GM12801 (cell line): ENCODE measurements at regions not wholly inside any gene's neighbourhood (a gene's known extent, or its start where the extent isn't known, plus 50 kb on each side); places are given as distances from the start of the nearest gene placed in this dataset.

Experiments used
- TF ChIP-seq, protein P1 (sequence below): IDR thresholded peaks from one replicate; pipeline ENCODE4 v1.5.1; 2011; ENCODE audit warnings: control low read depth; ENCODE audit not compliant: insufficient read length; ENCODE audit errors: extremely low read depth

- TF ChIP-seq, protein P1, sequence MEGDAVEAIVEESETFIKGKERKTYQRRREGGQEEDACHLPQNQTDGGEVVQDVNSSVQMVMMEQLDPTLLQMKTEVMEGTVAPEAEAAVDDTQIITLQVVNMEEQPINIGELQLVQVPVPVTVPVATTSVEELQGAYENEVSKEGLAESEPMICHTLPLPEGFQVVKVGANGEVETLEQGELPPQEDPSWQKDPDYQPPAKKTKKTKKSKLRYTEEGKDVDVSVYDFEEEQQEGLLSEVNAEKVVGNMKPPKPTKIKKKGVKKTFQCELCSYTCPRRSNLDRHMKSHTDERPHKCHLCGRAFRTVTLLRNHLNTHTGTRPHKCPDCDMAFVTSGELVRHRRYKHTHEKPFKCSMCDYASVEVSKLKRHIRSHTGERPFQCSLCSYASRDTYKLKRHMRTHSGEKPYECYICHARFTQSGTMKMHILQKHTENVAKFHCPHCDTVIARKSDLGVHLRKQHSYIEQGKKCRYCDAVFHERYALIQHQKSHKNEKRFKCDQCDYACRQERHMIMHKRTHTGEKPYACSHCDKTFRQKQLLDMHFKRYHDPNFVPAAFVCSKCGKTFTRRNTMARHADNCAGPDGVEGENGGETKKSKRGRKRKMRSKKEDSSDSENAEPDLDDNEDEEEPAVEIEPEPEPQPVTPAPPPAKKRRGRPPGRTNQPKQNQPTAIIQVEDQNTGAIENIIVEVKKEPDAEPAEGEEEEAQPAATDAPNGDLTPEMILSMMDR = no peak
Observed at GRCh38 chr7:25963733-25964132, 188.3 kb upstream of the NFE2L3 start.

DNA sequence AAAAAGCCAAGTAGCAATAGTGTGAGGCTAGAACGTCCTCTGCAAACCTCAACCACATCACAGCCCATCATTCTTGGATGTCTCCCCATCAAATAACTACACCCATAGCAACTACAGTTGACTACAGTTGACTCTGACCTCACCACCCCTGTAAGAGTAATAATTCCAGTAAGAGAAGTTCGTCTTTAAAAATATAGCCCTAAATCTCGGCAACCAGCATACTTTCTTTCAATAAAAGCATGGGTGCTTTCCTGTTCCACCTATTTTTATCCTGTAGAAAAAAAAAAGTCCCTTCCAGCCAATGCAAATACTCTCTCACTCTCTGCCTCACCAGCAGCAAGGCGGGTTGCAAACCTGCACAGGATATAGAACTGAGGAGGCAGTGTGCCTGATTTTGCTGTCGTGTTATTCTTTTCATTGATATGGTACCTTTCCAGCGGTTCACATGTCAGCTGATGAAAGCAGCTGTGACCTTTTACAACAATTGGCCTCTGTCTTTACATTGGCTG, 187.5 kb upstream of the NFE2L3 start:
- TF ChIP-seq, protein P1 = no peak

- TF ChIP-seq, protein P1 = no peak
Observed at GRCh38 chr7:25965405-25966123, 186.4 kb upstream of the NFE2L3 start.

DNA sequence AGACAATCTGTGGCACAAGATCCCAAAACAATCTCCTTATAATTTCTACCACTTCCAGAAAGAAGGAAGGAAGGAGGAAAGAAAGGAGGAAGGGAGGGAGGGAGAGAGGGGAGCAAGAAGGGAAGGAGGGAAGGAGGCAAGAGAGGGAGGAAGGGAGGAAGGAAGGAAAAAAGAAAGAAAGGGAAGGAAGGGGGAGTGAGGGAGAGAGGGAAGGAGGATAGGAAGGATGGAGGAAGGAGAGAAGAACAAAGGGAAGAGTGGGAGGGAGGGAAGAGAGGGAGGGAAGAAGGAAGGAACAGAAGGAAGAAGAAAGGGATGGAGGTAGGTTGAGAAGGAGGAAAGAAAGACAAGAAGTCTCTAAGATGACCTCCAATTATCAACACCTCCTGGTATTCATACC, 185.5 kb upstream of the NFE2L3 start:
- TF ChIP-seq, protein P1 = no peak

GRCh38 chr7:25967278-25968204, 184.5 kb upstream of the NFE2L3 start:
- TF ChIP-seq, protein P1 = no peak

DNA sequence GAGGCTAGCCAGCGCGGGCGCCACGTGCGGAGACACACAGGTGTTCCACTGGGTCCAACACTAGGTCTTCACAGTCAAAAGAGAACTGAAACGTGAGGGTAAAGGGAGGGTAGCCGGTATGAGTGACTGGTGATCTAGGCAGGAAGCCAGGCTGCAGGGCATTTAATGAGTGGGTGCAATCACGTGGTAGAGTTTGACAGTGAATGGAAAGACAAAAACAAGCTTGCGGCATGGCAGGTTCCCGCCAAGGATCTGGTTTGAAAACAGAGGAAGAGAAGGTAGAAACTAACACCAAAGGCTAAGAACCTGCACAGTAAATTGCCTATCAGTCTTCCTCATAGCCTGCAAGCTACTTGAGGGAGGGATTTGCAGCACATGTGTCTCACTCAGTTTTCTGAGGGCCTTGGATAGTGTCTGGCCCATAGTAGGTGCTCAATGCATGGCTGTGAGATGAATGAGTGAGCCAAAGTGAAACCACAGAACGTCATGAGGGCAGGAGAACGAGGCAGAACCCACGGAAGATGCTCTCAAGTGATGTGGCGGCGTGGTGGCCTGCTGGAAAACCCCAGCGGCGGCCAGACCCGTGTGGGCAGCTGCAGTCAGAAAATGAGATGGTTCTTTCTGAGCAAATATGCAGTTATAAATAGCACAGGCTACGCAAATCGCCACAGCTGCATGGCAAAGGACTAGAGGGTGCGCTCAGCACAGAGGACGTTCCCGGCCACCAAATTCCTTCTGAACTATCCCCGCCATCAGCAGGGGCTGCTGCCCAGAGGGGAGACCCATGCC, 183.6 kb upstream of the NFE2L3 start:
- TF ChIP-seq, protein P1 = no peak

GRCh38 chr7:25970356-25970755, 181.6 kb upstream of the NFE2L3 start:
- TF ChIP-seq, protein P1 = no peak
